HG03097 (cell line): ENCODE measurements at regions not wholly inside any gene's neighbourhood (a gene's known extent, or its start where the extent isn't known, plus 50 kb on each side); places are given as distances from the start of the nearest gene placed in this dataset.

Source experiments
- ATAC-seq: cut with Tn5 transposase; IDR thresholded peaks from one replicate; pipeline ENCODE4 v1.9.1; 2021; ENCODE audit not compliant: unreplicated experiment, low FRiP score

DNA sequence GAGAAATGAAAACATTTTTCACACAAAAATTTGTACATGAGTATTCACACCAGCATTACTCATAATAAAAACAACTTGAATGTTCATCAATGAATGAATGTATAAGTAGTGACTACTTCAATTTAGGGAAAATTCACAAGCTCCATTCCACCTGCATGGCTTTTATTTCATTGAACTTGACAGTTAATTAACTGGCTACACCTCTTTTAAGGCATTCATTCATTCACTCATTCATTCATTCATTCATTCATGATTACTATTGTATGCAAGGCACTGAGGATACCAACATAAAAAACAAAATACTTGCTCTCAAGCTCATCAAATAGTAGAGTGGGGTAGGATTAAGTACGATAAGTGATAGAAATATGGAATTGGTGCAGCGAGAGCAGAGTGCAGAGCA is 198.3 kb upstream of the DLGAP1 start:
- ATAC-seq = no peak

DNA sequence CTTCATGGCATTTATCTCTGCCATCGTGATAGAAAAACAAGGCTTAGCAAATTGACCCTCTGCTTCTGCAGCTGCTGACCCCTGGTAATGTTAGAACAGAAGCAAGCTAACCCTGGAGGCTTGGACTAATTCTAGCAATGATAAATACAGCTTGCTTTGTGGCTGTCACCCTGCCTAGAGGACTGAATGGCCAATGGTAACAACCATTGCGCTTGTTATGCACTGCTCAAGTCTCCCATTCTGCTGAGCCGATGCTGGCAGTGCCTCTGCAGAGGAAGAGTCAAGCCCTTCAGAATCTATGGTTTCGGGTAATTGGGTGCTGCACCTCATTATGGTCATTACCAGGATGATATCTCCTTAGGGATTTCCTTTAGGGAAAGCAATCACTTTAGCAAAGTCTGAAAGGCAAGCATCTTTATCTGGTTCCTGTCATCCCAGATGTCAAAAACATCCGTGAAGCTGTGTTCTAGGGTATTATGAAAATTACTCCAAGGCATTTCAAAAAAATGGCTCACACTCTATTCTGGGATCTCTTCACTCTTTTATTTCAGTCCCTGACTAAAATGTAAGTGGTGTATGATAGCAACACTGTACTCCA is 186.8 kb upstream of the DLGAP1 start:
- ATAC-seq = no peak

DNA sequence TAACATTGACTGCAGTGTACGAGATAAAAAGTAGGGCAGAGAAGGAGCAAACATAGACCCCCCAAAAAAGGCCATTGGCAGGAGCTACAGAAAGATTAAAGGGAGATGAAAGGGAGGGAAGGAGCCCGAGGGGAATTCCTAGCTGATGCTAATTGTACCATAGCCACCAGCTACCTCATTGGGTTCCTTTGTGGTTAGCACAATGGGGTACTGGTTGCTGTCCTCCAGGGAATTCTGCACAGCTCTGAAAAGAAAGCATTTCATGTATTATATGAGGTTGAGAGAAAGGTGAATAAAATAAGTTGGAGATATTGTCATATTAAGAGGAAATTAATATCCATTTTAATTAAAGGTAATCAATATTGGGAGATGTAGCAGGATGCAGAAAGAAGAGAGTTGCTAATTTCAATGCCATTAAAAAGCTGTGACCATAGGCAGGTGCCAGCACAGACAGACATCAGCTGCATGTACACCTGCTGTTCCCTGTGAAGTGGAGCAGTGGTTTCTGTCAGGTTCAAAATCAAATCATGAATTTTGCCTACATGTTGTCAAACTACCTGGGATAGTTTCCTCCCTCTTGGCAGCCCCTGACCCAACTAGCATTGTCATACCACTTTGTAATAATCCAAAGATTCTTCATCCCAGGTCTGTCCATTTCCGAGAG is 185.4 kb upstream of the DLGAP1 start:
- ATAC-seq = no peak

DNA sequence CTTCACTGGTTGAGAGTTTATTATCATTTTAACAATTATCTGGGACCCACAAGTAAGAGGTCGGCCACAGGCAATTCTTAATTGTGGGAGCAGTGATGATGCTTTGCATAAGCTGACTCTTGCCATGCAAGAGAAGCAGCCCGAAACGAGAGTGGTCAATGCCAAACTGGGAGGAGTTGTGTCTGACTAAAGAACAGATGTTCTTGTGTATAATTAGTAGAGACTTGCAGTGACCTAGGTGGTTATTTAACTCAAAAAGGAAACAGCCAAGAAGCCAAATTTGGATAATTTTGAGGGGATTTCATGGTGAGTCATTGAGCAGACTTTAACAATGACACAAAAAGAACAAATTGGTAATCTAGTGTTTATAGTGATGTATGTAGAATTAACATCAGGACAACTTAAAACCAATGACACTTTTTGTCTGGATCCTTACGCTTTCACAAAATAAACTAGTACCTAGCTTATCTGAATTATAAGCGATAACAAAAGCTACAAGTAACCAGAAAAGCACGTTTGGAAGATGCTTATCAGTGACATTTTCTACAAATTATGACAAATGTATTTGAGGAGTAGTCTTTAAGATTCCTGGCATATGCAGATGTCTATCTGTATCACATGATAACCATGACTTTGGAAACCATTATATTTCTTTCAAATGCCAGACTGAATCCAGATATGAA is 184.7 kb upstream of the DLGAP1 start:
- peak; percentile 91 for ATAC-seq

DNA sequence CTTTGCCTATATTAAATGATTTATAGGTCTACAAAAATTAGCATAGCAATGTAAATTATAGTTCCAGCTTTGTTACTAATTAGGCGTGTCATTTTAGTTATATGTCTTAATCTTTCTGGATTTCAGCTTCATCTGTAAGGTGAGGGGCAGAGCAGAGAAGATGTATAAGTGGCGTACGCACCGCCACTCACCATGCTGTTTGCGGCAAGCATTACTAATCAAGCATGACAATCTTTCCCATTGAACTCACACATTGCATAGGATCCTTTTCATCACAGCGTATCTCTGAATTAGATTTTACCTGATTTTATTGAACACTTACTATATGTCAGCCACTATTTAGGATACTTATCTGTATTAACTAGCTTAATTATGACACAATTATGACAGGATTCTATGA is 183.6 kb upstream of the DLGAP1 start:
- no peak for ATAC-seq

DNA sequence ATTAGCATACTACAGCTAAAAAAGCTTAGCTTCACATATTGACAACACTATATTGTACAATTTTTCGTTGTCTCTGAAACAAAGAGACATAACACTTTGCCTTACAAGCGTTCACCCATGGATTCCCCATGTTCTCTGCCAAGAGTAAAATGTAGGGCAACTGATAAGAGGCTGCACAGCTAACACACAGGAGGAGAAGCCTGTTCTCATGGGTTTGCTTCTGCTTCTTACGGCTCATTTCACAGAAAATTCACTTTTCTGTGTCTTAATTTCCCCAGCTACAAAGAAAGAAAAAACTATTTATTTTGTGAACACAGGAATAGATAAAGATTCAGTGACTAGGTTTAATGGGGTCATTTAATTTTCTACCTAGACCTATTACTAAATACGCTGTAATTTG is 182.8 kb upstream of the DLGAP1 start:
- ATAC-seq = no peak

DNA sequence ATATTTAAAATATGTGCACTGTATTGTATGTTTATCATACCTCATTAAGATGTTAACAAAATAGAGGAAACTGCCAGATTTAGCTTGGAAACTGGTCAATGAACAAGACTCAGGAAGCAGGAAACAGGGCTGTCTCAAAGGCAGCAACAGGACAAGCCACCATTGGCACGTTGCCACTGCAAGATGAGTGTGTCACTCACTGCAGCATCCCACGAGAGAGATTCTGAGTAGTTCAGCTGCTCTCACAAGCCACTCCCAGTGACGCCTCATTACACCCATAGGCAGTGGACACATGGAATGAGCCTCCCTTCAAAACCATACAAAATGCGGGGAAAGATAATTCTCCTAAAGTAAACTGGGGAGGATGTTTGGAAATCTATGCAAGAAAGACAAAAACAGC is 181.9 kb upstream of the DLGAP1 start:
- no peak for ATAC-seq

DNA sequence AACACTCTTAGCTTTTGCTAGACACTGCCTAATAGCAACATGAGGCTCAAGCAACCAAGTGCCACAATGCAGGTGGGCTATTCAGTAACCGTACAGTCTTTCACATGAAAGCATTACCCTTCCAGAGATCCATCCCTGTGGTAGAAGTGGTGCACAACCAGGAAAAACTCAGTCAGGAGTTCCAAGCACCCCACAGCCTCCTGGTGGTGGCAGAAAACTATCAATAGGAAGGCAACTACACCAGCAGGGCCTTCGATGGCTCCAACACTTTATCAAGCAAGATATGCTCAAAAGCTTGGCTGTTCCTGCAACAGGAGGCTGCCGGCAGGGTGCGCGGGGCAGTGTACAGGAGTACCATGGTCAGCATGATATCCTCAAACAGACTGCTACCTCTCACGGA is 176.1 kb upstream of the DLGAP1 start:
- no peak for ATAC-seq

DNA sequence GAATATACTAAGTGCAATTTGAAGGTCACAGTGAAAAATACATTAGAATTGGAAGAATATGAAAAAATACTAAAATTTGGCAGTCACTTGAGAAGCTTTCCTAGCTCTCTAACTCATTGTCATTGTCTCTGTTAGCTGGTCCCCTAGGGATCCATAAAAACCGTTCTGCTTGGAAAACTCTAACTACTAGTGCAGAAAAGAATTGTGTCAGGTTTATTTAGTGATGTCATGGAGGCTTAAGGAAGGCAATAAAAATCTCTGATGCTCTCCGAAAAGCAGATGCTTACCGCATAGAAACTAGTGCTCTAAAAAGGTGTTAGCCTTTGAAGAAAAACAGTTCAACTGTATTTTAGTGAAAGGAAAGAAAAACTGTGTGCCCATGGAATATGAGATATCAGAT is 150.1 kb upstream of the DLGAP1 start:
- ATAC-seq = no peak

DNA sequence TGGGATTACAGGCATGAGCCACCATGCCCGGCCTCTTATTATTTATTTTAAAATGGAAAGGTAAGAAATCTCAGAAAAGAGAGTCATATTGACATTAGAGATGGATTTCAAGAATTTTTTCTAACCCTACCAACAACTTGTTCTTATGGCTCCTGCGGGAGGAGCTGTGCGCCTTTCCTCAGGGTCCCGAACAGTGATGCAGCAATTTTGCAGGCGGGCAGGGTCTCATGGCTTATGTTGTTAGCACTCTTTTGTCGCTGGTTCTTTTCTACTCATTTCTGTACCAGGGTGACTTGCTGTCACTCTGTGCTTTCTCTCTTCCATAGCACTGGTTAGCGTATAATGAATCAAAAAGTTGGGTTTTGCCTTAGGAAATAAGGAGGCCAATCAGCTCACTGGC is 148.8 kb upstream of the DLGAP1 start:
- ATAC-seq = no peak

DNA sequence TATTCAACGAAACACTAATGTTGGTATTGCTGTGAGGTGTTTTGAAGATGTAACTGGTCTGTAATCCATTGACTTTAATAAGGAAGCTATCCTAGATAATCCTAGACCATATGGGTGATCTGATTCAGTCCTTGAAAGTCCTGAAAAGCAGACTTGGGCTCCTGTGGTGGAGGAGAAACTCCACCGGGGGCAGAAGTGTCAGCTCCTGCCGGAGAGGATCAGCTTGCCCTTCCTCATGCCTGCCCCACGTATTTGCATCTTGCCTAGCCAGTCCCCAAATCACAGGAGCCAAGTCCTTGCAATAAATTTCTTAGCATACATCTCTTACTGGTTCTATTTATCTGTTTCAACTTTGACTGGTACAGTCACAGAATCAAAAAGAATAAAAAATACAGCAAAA is 144.2 kb upstream of the DLGAP1 start:
- no peak for ATAC-seq

DNA sequence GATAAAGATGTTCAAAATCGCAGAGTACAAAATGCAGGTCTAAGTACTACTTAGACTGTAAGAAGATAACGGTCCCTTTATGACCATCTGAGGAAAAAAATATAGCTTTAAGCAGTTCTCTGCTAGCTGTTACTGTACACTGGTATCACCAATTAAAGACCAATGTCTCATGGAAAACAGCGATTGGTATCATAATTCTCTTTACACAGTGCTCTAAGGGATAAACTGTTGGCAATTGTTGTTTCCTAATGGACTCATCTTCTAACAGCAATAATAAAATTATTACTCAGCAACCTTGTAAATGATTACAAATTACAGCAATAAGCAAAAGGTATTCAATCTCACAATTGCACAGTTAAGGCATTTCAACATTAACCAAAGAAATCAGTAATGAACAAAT is 142.2 kb upstream of the DLGAP1 start:
- ATAC-seq = no peak

DNA sequence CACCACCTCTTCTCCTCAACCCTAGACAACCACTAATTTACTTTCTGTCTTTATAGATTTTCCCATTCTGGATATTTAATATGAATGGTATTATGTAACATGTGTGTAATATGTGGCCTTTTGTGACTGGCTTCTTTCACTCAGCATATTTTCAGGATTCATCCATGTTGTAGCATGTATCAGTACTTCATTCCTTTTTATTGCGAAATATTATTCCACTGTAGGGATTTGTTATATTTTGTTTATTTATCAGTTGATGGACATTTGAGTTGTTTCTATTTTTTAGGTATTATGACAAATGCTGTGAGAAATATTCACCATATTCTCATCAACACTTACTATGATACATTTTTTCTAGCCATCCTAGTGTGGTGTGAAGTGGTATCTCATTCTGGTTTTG is 138.8 kb upstream of the DLGAP1 start:
- ATAC-seq = no peak

DNA sequence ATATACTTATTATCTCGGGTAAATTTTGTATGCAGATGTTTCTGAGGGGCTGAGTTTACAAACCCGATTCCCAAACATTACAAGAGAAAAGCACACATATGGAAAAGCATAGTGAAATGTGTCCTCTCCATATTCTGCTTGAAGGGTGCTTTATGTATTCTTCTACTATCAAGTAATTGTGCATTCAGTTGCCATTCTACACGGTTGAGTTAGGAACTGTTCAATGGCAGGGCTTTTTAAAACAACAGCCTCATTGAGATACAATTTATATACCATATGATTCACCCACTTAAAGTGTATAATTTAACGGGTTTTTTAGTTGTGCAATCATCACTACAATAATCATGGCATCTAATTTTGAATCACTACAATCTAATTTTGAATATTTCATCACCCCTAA is 138.4 kb upstream of the DLGAP1 start:
- ATAC-seq = no peak

DNA sequence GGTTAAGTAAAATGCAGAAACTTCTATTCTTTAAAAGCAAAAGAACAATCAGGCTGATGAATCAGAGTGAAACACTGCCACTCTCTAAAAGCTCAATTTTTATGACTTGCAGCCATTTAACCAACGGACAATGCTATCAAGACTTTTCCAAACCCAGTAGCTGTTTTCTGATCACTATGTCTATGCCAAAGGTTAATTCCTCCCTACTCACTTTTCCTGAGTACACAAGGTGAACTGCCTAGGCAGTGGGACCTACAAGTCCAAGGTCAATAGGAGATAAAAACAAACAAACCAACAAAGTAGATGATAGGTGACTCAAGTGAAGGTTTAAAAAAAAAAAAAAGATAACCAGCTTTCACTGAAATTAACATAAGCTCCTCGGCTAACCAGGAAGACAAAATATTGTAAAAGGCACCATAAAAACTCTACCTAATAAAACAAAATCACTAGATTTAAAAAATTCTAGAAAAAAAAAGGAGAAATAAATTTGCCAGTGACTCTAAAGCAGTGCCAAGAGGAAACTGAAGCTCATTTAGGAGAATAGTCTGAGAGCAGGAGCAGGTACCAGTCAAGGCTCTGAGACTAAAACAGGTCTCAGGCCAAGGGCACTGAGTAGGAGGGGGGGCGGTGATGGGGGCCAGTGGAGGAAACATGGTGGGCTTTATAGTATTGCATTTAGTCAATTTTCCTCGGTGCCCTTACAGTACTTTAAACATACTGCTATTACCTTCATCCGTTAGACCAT is 134.1 kb upstream of the DLGAP1 start:
- no peak for ATAC-seq

DNA sequence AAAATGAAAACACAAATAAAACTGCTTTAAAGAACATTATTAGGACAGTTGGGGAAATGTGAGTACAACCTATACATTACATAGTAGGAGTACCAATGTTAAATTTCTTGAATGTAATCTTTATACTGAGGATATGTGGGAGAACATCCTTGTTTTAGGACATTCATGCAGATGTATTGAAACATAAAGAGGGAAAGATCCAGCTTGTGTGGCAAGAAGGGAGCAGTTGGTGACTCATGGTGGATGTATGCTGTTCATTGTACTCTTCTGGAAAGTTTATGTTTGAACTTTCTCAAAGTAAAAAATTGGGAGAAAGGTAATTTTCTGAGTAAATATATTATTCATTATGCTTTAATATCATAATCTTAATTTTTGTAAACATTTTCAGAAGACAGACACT is 132.1 kb upstream of the DLGAP1 start:
- ATAC-seq = no peak

DNA sequence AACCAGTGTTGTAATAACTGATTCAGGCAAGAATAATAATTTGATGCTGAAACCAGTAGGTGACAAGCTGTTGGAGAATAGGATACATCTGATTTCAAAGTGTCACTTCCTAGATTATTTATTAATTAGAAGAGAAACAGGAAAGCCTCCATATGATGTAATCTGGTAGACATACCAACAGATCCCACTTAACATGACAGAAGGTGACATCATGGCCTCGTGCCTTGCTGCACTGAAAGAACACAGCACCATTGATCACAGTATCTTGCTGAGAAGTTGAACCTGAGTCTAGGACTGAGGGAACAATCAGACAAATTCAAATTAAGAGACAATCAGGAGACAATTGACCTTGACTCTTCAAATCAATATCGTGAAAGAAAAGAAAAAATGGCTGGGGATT is 131.6 kb upstream of the DLGAP1 start:
- ATAC-seq = no peak

DNA sequence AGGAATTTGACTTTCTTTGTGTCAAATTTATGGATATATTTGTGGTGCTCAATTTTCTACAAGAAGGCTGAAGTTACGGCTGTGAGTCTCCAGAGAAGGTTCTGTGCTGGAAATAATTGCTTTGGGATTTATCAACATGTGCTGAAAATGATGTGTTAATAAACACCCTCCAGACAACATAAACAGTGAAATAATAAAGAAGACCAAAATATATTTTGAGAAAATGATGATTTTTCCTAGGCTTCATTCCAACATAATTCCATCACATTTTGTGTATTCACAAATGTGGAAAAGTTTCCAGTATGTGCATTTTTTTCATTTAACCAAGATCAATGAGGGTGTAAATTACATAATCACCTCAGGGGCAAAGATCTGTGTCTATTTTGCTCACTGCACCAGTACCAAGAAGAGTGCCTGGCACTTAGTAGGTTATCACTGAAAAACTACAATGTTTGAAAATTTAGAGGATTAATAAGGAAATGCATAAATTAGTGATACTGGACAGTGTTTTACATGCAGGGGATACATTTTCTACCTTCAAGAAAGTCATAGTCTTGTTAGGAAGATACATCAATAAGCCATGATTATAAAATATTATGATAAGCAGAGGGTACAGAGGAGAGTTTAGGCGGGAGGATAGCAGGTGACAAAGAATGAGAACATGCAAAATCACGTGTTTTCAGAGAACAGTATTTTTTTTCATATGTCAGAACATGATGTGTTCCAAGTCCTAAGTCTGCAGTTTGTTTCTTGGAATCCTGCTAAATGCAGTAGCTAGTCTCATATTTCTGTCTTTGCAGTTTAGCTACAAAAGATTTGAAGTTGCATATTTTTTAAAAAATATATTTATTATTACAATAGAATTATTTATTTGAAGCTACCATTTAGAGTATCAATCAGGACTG is 127.6 kb upstream of the DLGAP1 start:
- no peak for ATAC-seq

DNA sequence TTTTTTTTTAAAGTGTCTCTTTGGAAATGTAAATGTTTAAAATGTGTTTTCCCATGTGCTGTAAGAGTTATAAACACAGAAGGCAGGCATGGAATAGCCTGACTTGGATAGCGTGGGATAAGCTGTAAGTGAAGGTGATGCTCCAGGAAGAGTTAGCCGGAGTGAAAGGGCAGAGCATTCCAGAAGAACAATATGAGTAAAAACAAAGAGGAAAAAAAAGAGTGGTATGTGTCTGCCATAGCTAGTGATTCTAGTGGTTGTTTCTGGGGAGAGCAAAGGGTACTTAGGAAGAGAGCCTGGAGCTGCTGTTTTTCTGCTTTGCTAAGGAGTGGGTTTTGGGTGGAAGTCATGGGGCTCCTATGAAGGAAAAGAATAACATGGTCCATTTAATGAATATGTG is 126.9 kb upstream of the DLGAP1 start:
- ATAC-seq = no peak

DNA sequence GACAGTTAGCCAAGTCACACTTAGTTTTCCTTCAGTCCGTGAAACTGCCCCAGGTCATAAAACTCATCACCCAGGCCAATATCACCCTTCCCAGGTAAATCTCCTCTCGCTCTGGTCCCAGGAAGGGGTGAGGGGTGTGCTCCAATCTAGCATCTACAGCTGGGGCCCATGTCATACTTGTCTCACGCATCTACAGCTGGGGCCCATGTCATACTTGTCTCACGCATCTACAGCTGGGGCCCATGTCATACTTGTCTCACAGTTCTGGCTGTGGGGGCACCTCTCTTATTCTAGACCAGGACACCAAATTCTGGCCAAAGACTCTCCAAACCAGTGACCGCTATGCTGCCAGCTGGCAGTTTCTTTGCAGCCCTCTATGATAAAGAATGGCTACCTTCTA is 123.3 kb upstream of the DLGAP1 start:
- ATAC-seq = no peak

DNA sequence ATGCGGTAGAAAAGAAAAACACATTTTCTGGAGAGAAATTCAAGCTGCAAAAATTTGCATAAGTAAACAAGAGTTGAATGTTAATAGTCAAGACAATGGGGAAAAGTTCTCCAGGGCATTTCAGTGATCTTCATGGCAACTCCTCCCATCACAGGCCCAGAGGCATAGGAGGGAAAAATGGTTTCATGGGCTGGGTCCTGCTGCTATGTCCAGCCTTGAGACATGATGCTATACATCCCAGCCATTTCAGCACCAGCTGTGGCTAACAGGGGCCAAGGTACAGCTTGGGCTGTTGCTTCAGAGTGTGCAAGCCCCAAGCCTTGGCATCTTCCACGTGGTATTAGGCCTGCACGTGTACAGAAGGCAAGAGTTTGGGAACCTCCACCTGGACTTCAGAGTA is 118.6 kb upstream of the DLGAP1 start:
- ATAC-seq = no peak
